Stimulated activated CD8-positive, alpha-beta memory T cell treated with anti-CD3 and anti-CD28 coated beads, Interleukin-15, amount 100 ng/mL, for 1 hour (primary cell): ENCODE measurements at regions not wholly inside any gene's neighbourhood (a gene's known extent, or its start where the extent isn't known, plus 50 kb on each side); places are given as distances from the start of the nearest gene placed in this dataset.
"Not testable (repeated sequence)": the region's sequence is repeated elsewhere in the genome, so short reads cannot be mapped to it uniquely, and the experiment has no call there.

Experiments used
- DNase-seq: peaks from one replicate; pipeline ENCODE4 v3.0.0-alpha.2; 2020; ENCODE audit warnings: low read depth

- no peak for DNase-seq
Measured at GRCh38 chr15:62889734-62890505, 152.6 kb upstream of the TPM1 start.

DNA sequence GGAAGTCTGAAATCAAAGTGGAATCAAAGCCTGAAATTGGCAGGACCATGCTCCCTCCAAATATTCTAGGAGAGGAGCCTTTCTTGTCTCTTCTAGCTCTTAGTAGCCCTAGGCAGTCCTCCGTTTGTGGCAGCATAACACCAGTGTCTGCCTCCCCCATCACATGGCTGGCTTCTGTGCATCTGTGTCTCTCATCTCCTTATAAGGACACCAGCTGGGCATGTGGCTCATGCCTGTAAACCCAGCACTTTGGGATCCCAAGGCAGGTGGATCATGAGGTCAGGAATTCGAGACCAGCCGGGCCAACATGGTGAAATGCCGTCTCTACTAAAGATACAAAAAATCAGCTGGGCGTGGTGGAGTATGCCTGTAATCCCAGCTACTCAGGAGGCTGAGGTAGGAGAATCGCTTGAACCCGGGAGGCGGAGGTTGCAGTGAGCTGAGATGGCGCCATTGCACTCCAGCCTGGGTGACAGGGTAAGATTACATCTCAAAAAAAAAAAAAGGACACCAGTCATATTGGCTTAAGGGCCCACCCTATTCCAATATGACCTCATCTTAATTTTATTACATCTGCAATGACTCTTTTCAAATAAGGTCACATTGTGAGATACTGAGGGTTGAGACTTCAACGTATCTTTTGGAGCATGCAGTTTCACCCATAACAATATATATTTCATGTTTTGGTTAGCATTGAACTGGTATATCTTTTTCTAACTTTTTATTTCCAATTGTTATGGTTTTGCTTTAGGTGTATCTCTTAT lies 148.0 kb upstream of the TPM1 start:
- DNase-seq = no peak

DNA sequence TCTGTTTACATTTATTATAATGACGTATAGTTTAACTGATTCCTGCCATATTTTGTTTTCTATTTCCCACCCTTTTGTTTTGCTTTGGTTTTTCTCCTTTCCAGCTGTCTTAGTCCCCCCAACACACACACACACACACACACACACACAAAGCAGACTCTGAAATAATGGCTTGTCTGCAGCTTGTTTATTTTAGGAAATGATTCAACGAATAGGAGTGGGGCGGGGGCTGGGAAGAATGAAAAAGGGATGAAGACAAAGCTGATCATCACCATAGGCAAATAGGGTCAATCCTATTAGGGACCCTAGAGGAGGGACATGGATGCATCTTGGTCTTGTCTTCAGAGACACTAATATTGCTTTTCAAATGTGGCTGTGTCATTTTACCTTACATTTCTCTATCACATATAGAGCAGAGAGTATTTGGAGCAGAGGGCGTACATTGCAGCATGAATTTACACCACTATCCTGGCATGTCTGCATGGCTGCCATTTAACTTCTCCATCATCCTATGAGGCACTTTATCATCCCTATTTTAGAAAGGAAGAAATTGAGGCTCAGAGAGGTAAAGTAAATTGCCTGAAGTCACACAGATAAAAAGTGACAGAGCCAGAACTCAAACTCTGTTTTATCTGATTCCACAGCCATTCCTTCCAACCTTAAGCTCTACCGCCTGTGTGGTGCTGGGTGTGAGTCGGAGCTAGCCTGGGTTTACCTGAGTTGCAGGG lies 147.2 kb upstream of the TPM1 start:
- no peak for DNase-seq

DNA sequence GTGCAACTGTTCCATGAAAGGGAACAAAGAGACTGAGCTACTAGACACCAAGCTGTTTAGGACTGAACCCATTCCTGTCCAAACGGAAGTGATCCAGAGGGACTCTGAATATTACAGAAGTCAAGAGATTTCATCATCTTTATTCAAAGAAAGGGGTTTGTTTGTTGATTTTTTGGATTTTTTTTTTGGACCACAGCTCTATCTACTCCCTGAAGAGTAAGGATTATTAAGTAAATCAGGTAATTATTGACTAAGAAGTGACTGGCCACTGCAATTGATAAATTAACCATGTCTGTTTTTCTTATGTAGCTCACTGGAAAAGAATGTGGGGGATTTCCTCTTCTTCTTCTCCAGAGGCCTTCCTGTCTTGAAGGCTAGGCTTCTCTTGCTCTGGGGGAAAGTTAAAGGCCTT lies 146.6 kb upstream of the TPM1 start:
- DNase-seq = no peak

GRCh38 chr15:62896380-62896866 lies 146.1 kb upstream of the TPM1 start:
- DNase-seq = no peak

DNA sequence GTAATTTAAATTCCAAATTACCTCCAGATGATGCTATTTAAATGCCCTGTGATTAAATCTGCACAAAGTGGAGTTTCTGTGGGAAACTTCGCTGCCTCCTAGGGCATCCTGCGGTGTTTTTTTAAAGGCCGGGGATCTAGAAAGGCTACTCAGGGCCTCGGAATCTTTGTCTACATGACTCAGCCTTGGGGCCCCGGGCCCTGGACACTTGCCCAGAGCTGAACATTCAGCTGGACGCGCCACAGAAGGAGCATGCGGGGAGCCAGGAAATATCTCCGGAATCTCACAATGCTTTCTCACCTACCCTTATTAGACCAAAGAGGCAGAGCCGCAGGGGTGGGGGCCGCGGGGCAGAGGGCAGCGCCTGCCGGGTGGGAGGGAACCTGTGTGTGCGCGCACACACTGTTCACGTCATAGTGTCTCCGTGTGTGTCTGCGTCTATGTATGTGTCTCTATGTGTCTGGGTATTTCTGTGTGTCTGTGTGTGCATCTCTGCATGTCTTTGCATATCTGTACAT lies 145.5 kb upstream of the TPM1 start:
- no peak for DNase-seq

- no peak for DNase-seq
Measured at GRCh38 chr15:62897634-62898033, 144.9 kb upstream of the TPM1 start.

DNA sequence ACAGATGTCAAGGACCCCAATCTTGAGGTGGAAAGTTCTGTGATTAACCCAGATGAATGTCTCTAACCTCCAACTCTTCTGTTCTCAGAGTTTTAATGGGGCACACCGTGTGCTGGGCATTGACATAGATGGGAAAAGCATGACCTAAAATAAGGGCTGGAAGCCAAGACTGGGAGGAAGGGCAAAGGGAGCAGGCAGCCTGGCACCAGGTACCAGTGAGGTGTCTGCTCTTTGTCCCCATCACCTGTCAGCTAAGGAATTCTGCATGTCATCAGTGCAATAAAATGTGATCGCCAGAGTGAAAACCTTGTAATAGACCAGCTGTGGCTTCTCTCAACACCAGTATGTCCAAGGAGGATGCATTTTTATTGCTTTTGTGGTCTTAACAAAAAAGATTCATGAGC lies 143.5 kb upstream of the TPM1 start:
- no peak for DNase-seq

DNA sequence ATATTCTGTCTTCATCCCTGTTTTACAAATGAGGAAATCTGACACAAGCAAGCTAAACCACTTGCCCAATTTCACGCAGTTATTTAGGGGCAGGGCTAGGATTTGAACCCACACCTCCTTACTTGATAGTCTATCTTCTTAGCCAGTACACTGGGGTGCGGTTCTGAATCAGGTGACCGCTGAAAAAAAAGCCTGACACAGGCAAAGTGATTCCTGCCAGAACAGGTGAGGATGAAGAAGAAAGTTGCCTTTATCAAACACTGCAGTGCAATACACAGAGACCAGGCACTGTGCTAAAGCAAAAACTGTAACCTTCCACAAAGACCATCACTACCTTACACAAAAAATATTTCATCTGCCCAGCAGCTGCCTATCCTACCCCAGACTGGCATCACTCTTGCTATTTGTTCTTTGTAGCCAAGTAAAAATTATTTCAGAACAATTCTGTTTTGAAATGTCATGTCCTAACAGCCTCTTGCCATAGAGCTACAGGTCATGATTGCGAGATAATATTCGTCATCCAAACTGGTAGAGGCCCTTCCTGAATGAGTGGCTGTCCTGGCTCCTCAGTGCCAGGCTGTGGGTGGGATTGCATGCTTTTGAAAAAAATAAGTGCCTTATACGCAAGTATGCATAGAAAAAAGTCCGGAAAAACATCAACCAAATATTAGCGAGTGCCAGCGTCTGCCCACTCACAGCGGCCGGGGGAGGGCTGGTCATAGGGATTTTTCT lies 142.3 kb upstream of the TPM1 start:
- DNase-seq = no peak

GRCh38 chr15:62901087-62901486 lies 141.5 kb upstream of the TPM1 start:
- no peak for DNase-seq

DNA sequence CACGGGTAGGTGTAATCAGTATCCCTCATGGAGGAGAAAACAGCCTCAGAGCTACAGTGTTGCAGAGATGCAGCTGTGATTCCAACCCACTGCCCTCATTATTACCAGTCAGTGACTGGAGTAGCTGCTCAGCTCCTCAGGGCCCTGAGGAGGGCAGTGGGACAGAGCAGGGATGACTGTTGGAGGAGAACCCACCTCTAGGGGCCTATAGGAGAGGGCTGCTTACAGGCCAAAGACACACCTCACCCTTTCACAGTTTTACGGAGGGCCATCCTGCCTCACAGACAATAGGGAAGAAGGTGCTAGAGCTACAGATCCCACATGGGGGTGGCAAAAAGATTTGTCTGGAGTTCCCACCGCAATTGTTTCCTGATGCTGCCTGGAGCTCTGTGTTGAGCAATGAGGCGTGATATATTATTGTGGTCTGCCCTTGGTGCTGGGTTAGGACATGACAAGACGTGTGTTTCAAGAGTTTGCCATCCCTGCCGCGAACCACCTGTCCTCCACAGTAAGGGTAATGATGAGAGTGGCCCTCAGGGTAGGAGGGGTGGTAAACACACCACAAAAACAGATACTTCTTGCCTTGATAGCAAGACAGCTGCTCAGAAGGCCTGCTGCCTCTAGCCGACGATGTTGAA lies 140.5 kb upstream of the TPM1 start:
- no peak for DNase-seq

DNA sequence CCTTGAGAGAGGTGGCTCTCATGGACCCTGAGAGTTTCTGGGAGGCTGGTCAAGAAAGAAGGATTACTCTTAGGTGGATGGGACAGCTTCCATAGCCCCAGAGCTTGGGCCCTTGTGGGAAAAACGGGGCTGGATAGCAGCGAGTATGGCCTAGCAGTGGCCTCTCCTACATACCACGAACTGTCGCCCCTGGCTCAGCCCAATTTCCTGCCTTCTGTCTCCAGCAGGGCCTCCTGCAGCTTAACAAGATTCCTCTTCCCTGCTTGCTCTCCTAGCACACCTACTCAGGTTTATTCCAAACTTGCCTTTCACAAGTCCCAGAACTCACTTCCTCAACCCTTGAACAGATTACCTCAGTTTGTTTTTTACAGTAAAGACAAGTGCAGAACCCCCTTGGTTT lies 139.7 kb upstream of the TPM1 start:
- no peak for DNase-seq

DNA sequence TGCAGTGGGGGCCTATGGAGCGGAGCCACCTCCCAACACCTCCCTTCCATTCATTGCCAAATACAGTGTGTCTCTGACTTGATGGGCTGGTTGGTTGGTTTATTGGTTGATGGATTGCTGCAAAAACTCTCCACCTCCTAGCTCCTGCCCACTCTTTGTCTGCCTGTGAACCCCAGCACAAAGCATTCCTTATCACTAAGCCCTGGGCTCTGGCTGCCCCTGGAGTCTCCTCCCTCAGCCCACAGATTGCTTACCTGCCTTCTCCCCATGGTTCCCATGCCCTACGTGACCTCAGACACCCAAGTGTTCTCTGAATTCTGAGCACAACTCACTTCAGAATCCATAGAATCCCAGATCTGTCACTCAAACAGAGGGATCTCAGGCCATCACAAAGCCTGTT lies 139.1 kb upstream of the TPM1 start:
- DNase-seq = no peak

GRCh38 chr15:62904041-62904910 lies 138.3 kb upstream of the TPM1 start:
- no peak for DNase-seq

- DNase-seq = no peak
Measured at GRCh38 chr15:62906627-62907026, 135.9 kb upstream of the TPM1 start.

DNA sequence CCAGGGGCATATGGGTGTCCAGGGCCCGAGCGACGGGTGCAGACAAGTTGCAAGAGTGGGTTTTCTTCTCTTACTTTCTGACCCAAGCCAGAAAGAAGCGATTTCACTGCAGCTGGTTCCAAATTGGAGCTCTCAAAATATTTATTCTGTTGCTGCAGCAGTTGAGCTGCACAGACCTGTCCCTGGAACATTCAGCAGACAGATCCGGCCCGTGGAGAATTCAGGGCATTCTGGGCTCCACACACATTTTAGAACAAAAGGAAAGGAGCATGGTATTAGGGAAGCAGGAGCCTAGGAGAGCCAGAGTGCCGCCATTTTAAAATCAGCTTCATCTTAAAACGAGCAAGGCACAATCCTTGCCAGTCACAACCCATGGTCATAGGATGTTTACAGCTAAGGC lies 135.3 kb upstream of the TPM1 start:
- DNase-seq = no peak

DNA sequence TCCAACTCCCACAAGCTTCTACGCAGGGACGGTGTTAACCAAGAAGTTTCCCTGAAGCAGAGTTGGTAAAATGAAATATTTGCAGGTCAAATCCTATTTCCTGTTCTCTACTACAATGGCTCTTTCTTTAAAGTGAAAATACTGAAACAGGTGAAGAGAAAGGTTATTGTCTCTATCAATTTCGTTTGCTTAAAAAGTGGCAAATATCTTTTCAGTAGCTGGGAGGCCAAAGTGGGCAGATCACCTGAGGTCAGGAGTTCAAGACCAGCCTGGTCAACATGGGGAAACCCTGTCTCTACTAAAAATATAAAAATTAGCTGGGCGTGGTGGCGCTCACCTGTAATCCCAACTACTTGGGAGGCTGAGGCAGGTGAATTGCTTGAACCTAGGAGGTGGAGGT lies 134.2 kb upstream of the TPM1 start:
- not testable (repeated sequence) for DNase-seq

DNA sequence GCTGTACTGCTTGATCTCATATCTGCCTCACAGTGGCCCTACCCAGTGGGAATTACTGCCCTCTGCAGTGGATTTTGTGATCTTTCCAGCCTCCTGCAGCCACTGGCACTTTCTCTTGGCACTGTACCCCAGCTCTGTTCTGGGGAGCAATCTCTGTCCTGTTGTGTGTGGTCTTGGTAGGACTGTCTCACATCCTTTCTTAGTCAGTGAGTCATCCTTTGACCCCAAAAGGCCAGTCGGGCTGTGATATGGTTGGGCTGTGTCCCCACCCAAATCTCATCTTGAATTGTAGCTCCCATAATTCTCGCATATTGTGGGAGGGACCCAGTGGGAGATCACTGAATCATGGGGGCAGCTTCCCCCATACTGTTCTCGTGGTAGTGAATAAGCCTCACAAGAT lies 133.3 kb upstream of the TPM1 start:
- no peak for DNase-seq

GRCh38 chr15:62912282-62912681 lies 130.3 kb upstream of the TPM1 start:
- no peak for DNase-seq

DNA sequence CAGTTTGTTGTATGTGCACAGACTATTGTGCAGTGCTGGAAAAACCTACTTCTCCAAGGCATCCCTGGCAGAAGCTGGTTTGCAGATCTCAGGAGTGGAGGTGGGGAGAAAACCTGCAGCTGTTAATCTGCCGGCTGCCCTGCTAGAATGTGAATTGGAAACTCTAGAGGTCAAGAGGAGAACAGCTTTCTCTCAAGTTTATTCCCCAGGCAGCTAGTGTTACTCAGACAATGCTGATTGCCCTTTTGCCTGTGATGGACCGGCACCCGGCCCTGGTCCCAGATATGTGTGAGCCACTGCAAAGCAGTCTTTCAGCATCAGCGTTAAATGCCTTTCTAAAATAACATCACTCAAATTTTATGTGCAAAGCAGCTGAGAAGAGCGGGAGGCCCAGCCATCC lies 129.7 kb upstream of the TPM1 start:
- DNase-seq = no peak
